ENCODE measurements at regions not wholly inside any gene's neighbourhood (a gene's known extent, or its start where the extent isn't known, plus 50 kb on each side); places are given as distances from the start of the nearest gene placed in this dataset.

DNA sequence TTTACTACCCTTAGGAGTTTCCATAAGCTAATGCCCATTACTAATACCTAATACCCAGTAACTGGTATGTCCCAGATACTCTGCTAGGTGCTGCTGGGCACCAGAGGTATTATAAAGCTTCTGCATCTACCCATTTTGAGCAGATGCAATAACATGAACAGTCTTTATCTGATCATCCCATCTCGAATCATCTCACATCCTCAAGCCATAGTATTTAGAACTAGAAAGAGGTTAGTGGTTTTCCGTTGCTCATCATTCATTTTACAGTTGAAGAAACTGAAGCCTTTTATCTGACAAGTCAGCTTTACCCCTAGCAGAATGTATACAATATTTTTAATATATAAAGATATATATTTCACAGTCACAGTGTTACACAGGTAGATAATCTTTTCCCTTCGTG lies 99.1 kb upstream of the TCF4 start (continued):
- TF ChIP-seq, protein P1, sequence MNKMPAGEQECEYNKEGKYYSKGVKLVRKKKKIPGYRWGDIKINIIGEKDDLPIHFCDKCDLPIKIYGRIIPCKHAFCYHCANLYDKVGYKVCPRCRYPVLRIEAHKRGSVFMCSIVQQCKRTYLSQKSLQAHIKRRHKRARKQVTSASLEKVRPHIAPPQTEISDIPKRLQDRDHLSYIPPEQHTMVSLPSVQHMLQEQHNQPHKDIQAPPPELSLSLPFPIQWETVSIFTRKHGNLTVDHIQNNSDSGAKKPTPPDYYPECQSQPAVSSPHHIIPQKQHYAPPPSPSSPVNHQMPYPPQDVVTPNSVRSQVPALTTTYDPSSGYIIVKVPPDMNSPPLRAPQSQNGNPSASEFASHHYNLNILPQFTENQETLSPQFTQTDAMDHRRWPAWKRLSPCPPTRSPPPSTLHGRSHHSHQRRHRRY (tag by site-specific recombination; IDR thresholded peaks at IDR 0.05) = no peak
- no peak for TF ChIP-seq ZNF155 (tag by site-specific recombination; IDR thresholded peaks at IDR 0.05)
- no peak for TF ChIP-seq REPIN1 (tag by site-specific recombination; IDR thresholded peaks at IDR 0.05; ENCODE audit: low read depth)
- no peak for TF ChIP-seq PRDM4 (tag by site-specific recombination; IDR thresholded peaks at IDR 0.05)
- TF ChIP-seq ZSCAN23 (tag by site-specific recombination; IDR thresholded peaks at IDR 0.05) = no peak
- no peak for TF ChIP-seq ZNF48 (tag by site-specific recombination; IDR thresholded peaks at IDR 0.05)
- TF ChIP-seq ZNF266 (tag by site-specific recombination; IDR thresholded peaks at IDR 0.05; ENCODE audit: low read depth) = no peak
- TF ChIP-seq ZNF221 (tag by site-specific recombination; IDR thresholded peaks at IDR 0.05; ENCODE audit: borderline replicate concordance) = no peak
- TF ChIP-seq ZNF239 (tag by site-specific recombination; IDR thresholded peaks at IDR 0.05) = no peak
- no peak for TF ChIP-seq ZNF341 (tag by site-specific recombination; IDR thresholded peaks at IDR 0.05; ENCODE audit: low read depth)

DNA sequence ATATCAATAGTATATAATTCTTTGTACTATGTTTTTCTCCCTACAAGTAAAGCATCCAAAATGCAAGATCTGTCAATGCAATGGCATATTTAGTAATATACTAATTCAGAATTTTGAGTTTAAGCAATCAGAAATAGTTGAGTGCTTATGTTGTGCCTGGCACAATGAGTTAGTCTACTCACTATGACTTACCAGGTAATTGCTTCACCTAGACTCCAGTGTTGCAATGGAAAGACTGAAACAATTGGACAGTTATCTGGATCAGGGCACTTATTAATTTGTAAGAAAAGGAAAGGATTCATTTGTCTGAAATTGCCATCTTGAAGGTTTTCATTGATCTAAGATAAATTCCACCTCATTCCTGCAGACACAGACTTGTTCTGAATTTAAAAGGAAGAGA lies 97.6 kb upstream of the TCF4 start:
- H3K9me3 ChIP-seq (ENCODE audit: control insufficient read depth, insufficient read depth, low read depth, low read length) = no peaks in the 10 kb centered on the region
- H3K4me3 ChIP-seq (ENCODE audit: low read depth, low read length) = no peak overlapping the region
- no peak overlapping the region for H3K27ac ChIP-seq (ENCODE audit: extremely low read depth, low read depth, low read length)
- ChIA-PET CTCF (no interaction called here), POLR2A (no interaction called here)
- no peaks in the 10 kb centered on the region for H3K36me3 ChIP-seq (ENCODE audit: control insufficient read depth in 2 of 2, insufficient read depth in 1 of 2, low read length in 2 of 2)
- no peak for TF ChIP-seq ZBTB7A (tag by site-specific recombination; IDR thresholded peaks at IDR 0.05; ENCODE audit: low read depth)
- TF ChIP-seq ZBTB20 (tag by site-specific recombination; IDR thresholded peaks at IDR 0.05) = no peak
- TF ChIP-seq MEIS1 (CRISPR knock-in tag; IDR thresholded peaks at IDR 0.05; ENCODE audit: borderline replicate concordance) = no peak
- no peak for TF ChIP-seq ZBTB8A (tag by site-specific recombination; IDR thresholded peaks at IDR 0.05)
- H3K4me1 ChIP-seq (ENCODE audit: control insufficient read depth, insufficient read depth, low read length) = no peaks in the 10 kb centered on the region

GRCh38 chr18:55672574-55673361 lies 84.8 kb upstream of the TCF4 start:
- TF ChIP-seq ZNF701 (tag by site-specific recombination; IDR thresholded peaks at IDR 0.05) (no peak), HIC1 (tag by site-specific recombination; IDR thresholded peaks at IDR 0.05) (no peak), ZNF530 (tag by site-specific recombination; IDR thresholded peaks at IDR 0.05; ENCODE audit: low read depth) (no peak), ZNF548 (tag by site-specific recombination; IDR thresholded peaks at IDR 0.05) (no peak), ZNF169 (tag by site-specific recombination; IDR thresholded peaks at IDR 0.05) (no peak), KLF7 (tag by site-specific recombination; IDR thresholded peaks at IDR 0.05; ENCODE audit: borderline replicate concordance) (no peak), ZNF121 (tag by site-specific recombination; IDR thresholded peaks at IDR 0.05) (no peak), ZNF335 (tag by site-specific recombination; conservative IDR thresholded peaks at IDR 0.05) (no peak)
- TF ChIP-seq, protein P2, sequence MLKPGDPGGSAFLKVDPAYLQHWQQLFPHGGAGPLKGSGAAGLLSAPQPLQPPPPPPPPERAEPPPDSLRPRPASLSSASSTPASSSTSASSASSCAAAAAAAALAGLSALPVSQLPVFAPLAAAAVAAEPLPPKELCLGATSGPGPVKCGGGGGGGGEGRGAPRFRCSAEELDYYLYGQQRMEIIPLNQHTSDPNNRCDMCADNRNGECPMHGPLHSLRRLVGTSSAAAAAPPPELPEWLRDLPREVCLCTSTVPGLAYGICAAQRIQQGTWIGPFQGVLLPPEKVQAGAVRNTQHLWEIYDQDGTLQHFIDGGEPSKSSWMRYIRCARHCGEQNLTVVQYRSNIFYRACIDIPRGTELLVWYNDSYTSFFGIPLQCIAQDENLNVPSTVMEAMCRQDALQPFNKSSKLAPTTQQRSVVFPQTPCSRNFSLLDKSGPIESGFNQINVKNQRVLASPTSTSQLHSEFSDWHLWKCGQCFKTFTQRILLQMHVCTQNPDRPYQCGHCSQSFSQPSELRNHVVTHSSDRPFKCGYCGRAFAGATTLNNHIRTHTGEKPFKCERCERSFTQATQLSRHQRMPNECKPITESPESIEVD (tag by site-specific recombination; IDR thresholded peaks at IDR 0.05) = no peak
- Histone ChIP-seq H3K9me3 (ENCODE audit: control insufficient read depth, insufficient read depth, low read depth, low read length) (no peaks in the 10 kb centered on the region), H3K27ac (ENCODE audit: extremely low read depth, low read depth, low read length) (no peak overlapping the region), H3K4me1 (ENCODE audit: control insufficient read depth, insufficient read depth, low read length) (no peaks in the 10 kb centered on the region), H3K36me3 (ENCODE audit: control insufficient read depth in 2 of 2, insufficient read depth in 1 of 2, low read length in 2 of 2) (no peaks in the 10 kb centered on the region), H3K4me3 (ENCODE audit: low read depth, low read length) (no peak overlapping the region)
- ChIA-PET POLR2A (no interaction called here), CTCF (interaction anchor here (0.7 kb wide), 1 partner anchor 1967 kb away, joined by 5 read pairs; no protein-coding TSS in a partner anchor)
